OCI-LY7 (cell line): ENCODE measurements at regions not wholly inside any gene's neighbourhood (a gene's known extent, or its start where the extent isn't known, plus 50 kb on each side); places are given as distances from the start of the nearest gene placed in this dataset.

Source experiments
- BruUV-seq: library from RNA; stranded (reverse); fragments of 400-500 nt; replicated peaks from 2 replicates; lab custom pipeline; 2021; lab: Mats Ljungman, UMichigan
- CTCF ChIA-PET: fragments of 300-600 bp; sonication (Branson Sonifier 250); formaldehyde crosslinking; loops from one replicate; lab custom pipeline; 2022; ENCODE audit warnings: antibody characterized with exemption; ENCODE audit not compliant: unreplicated experiment; lab: Charles Lee
- POLR2A ChIA-PET: fragments of 300-600 bp; sonication (Branson Sonifier 250); formaldehyde crosslinking; loops from one replicate; lab custom pipeline; 2022; ENCODE audit warnings: antibody characterized with exemption; lab: Charles Lee
- DNase-seq: peaks from one replicate; pipeline ENCODE4 v3.0.0-alpha.2; 2015; ENCODE audit warnings: low spot score
- H2AFZ ChIP-seq: fragments of 200-600 bp; sonication (generic), shearing (Covaris generic); 2 replicates; pipeline ENCODE4 v1.6.1; 2014; ENCODE audit warnings: mild to moderate bottlenecking, antibody characterized with exemption, low read length, moderate library complexity
- H3K27ac ChIP-seq: fragments of 200-600 bp; sonication (generic); 2 replicates; pipeline ENCODE4 v1.5.1; 2014; ENCODE audit warnings: mixed run types, low read depth, mild to moderate bottlenecking, moderate library complexity, low read length, inconsistent platforms; ENCODE audit not compliant: poor library complexity, severe bottlenecking
- H3K36me3 ChIP-seq: fragments of 200-600 bp; sonication (generic); 2 replicates; pipeline ENCODE4 v1.6.1; 2014; ENCODE audit warnings: mild to moderate bottlenecking, antibody characterized with exemption, low read length, moderate library complexity, mixed read lengths; ENCODE audit not compliant: insufficient read depth
- H3K4me1 ChIP-seq: fragments of 200-600 bp; sonication (generic); 2 replicates; pipeline ENCODE4 v1.5.1; 2014; ENCODE audit warnings: mild to moderate bottlenecking, low read length; ENCODE audit not compliant: insufficient read depth, poor library complexity, severe bottlenecking
- H3K4me2 ChIP-seq: fragments of 200-600 bp; sonication (generic); 2 replicates; pipeline ENCODE4 v1.6.1; 2014; ENCODE audit warnings: mild to moderate bottlenecking, low read length
- H3K4me3 ChIP-seq: fragments of 200-600 bp; sonication (generic); 2 replicates; pipeline ENCODE4 v1.5.1; 2014; ENCODE audit warnings: mild to moderate bottlenecking, low read depth, low read length; ENCODE audit not compliant: poor library complexity, severe bottlenecking
- H3K79me2 ChIP-seq: fragments of 200-600 bp; sonication (generic); 2 replicates; pipeline ENCODE4 v1.6.1; 2016; ENCODE audit warnings: low read depth, mild to moderate bottlenecking, low read length, moderate library complexity, mixed read lengths; ENCODE audit not compliant: insufficient read depth
- H3K9me2 ChIP-seq: fragments of 200-600 bp; sonication (generic); 2 replicates; pipeline ENCODE4 v1.6.1; 2016; ENCODE audit warnings: mild to moderate bottlenecking, low read length, mixed read lengths; ENCODE audit not compliant: insufficient read depth
- H3K9me3 ChIP-seq: fragments of 200-600 bp; sonication (generic); 2 replicates; pipeline ENCODE4 v1.6.1; 2014; ENCODE audit warnings: mild to moderate bottlenecking, mixed run types, low read length, mixed read lengths
- H4K20me1 ChIP-seq: fragments of 200-600 bp; sonication (generic); 2 replicates; pipeline ENCODE4 v1.6.1; 2014; ENCODE audit warnings: mild to moderate bottlenecking, antibody characterized with exemption, low read length, moderate library complexity, mixed read lengths; ENCODE audit not compliant: insufficient read depth
- CTCF ChIP-seq: fragments of 200-600 bp; sonication (generic); conservative IDR thresholded peaks from 2 replicates; pipeline ENCODE4 v1.5.1; 2014; ENCODE audit warnings: mild to moderate bottlenecking, antibody characterized with exemption, low read length, moderate library complexity, mixed read lengths
- EZH2phosphoT487 ChIP-seq: fragments of 200-600 bp; sonication (generic); IDR thresholded peaks from 2 replicates; pipeline ENCODE4 v1.6.1; 2018; ENCODE audit warnings: low read depth, borderline replicate concordance, mild to moderate bottlenecking, mixed run types, antibody characterized with exemption, low read length, moderate library complexity, mixed read lengths
- intact Hi-C: fragments of 100-400 bp; cut with micrococcal nuclease; formaldehyde crosslinking; loops from one replicate; pipeline ENCODE4 v1.10.0; 2022; ENCODE audit not compliant: unreplicated experiment

GRCh38 chr6:139430899-139431601, 56.6 kb upstream of the CITED2 start:
- no peak for DNase-seq
- H3K4me3 ChIP-seq = no peak overlapping the region
- ChIA-PET CTCF (no interaction called here), POLR2A (interaction anchor here (0.6 to 0.7 kb wide), 2 partner anchors 10 to 783 kb away, joined by 3 to 4 read pairs; no protein-coding TSS in a partner anchor)
- intact Hi-C loops = no loop called here
- no peaks in the 10 kb centered on the region for H3K79me2 ChIP-seq
- H2AFZ ChIP-seq = no peak overlapping the region
- no peak overlapping the region for H3K27ac ChIP-seq
- no TSS peak for BruUV-seq
- no peak overlapping the region for H3K4me2 ChIP-seq
- H4K20me1 ChIP-seq = no peaks in the 10 kb centered on the region
- no peaks in the 10 kb centered on the region for H3K9me2 ChIP-seq
- H3K36me3 ChIP-seq = no peaks in the 10 kb centered on the region
- no peaks in the 10 kb centered on the region for H3K4me1 ChIP-seq
- H3K9me3 ChIP-seq = no peaks in the 10 kb centered on the region
- TF ChIP-seq CTCF (no peak), EZH2phosphoT487 (no peak)

GRCh38 chr6:139429580-139430145, 55.2 kb upstream of the CITED2 start:
- H4K20me1 ChIP-seq = no peaks in the 10 kb centered on the region
- H3K9me3 ChIP-seq = no peaks in the 10 kb centered on the region
- no peaks in the 10 kb centered on the region for H3K36me3 ChIP-seq
- H3K4me2 ChIP-seq = no peak overlapping the region
- no peak overlapping the region for H2AFZ ChIP-seq
- H3K4me1 ChIP-seq = no peaks in the 10 kb centered on the region
- ChIA-PET CTCF (interaction anchor here (0.5 kb wide), 1 partner anchor 356 kb away, joined by 3 read pairs; no protein-coding TSS in a partner anchor), POLR2A (interaction anchor here (0.7 to 1.9 kb wide), 5 partner anchors 9 to 341 kb away, joined by 3 to 8 read pairs (median 5); no protein-coding TSS in a partner anchor)
- DNase-seq = no peak
- no peaks in the 10 kb centered on the region for H3K79me2 ChIP-seq
- TF ChIP-seq EZH2phosphoT487 (no peak), CTCF (no peak)
- no TSS peak for BruUV-seq
- no peaks in the 10 kb centered on the region for H3K9me2 ChIP-seq
- no peak overlapping the region for H3K27ac ChIP-seq
- no peak overlapping the region for H3K4me3 ChIP-seq
- intact Hi-C loops = no loop called here

- no peak for DNase-seq
- H2AFZ ChIP-seq = no peak overlapping the region
- ChIA-PET POLR2A (no interaction called here), CTCF (no interaction called here)
- no peak overlapping the region for H3K4me3 ChIP-seq
- intact Hi-C loops = no loop called here
- no peak overlapping the region for H3K27ac ChIP-seq
- no peaks in the 10 kb centered on the region for H4K20me1 ChIP-seq
- no peak overlapping the region for H3K4me2 ChIP-seq
- H3K9me2 ChIP-seq = no peaks in the 10 kb centered on the region
- no TSS peak for BruUV-seq
- no peaks in the 10 kb centered on the region for H3K79me2 ChIP-seq
- H3K4me1 ChIP-seq = no peaks in the 10 kb centered on the region
- TF ChIP-seq EZH2phosphoT487 = no peak
- no peak for TF ChIP-seq CTCF
- no peaks in the 10 kb centered on the region for H3K36me3 ChIP-seq
- no peaks in the 10 kb centered on the region for H3K9me3 ChIP-seq
These were observed 52.8 kb upstream of the CITED2 start for GRCh38 chr6:139427199-139427598.
